HG03045 (cell line): ENCODE measurements at regions not wholly inside any gene's neighbourhood (a gene's known extent, or its start where the extent isn't known, plus 50 kb on each side); places are given as distances from the start of the nearest gene placed in this dataset.

Experiments
- ATAC-seq: cut with Tn5 transposase; IDR thresholded peaks from one replicate; pipeline ENCODE4 v1.9.1; 2021; ENCODE audit warnings: mild to moderate bottlenecking, moderate library complexity; ENCODE audit not compliant: unreplicated experiment

- no peak for ATAC-seq
These were observed 136.7 kb upstream of the VEPH1 start for GRCh38 chr3:157639756-157640426.

GRCh38 chr3:157637866-157638265, 134.7 kb upstream of the VEPH1 start:
- ATAC-seq, result no peak

GRCh38 chr3:157633241-157633640, 130.0 kb upstream of the VEPH1 start:
- ATAC-seq, result no peak

- no peak for ATAC-seq
These were observed 128.9 kb upstream of the VEPH1 start for GRCh38 chr3:157632075-157632474.

- no peak for ATAC-seq
These were observed 128.3 kb upstream of the VEPH1 start for GRCh38 chr3:157631478-157631877.

GRCh38 chr3:157626817-157627216, 123.6 kb upstream of the VEPH1 start:
- ATAC-seq, result no peak

- ATAC-seq, result no peak
These were observed 121.6 kb upstream of the VEPH1 start for GRCh38 chr3:157624801-157625200.

- no peak for ATAC-seq
These were observed 115.7 kb upstream of the VEPH1 start for GRCh38 chr3:157618886-157619285.

- peak; percentile 58 for ATAC-seq
These were observed 115.0 kb upstream of the VEPH1 start for GRCh38 chr3:157618075-157618760.

- ATAC-seq, result no peak
These were observed 111.7 kb upstream of the VEPH1 start for GRCh38 chr3:157614896-157615295.

- no peak for ATAC-seq
These were observed 108.4 kb upstream of the VEPH1 start for GRCh38 chr3:157611536-157612076.

GRCh38 chr3:157610876-157611535, 107.8 kb upstream of the VEPH1 start:
- ATAC-seq, result no peak

- no peak for ATAC-seq
These were observed 104.7 kb upstream of the VEPH1 start for GRCh38 chr3:157607826-157608405.

GRCh38 chr3:157606852-157607197, 103.6 kb upstream of the VEPH1 start:
- no peak for ATAC-seq

- peak; percentile 67 for ATAC-seq
These were observed 103.0 kb upstream of the VEPH1 start for GRCh38 chr3:157606011-157606851.

GRCh38 chr3:157605356-157605755, 102.1 kb upstream of the VEPH1 start:
- ATAC-seq, result no peak

GRCh38 chr3:157602424-157602823, 99.2 kb upstream of the VEPH1 start:
- no peak for ATAC-seq

GRCh38 chr3:157595259-157595658, 92.0 kb upstream of the VEPH1 start:
- ATAC-seq, result no peak

- no peak for ATAC-seq
These were observed 91.2 kb upstream of the VEPH1 start for GRCh38 chr3:157594413-157594812.

- no peak for ATAC-seq
These were observed 89.6 kb upstream of the VEPH1 start for GRCh38 chr3:157592769-157593168.

GRCh38 chr3:157590273-157590672, 87.1 kb upstream of the VEPH1 start:
- no peak for ATAC-seq
